Upper lobe of right lung (tissue), 1 donor: ENCODE measurements at regions not wholly inside any gene's neighbourhood (a gene's known extent, or its start where the extent isn't known, plus 50 kb on each side); places are given as distances from the start of the nearest gene placed in this dataset.

Source experiments
- ATAC-seq: fragments of 200-7000 bp; cut with Tn5 transposase; one replicate; pipeline ENCODE4 v1.9.1; 2020; ENCODE audit warnings: mild to moderate bottlenecking, moderate library complexity
- DNase-seq: peaks from one replicate; pipeline ENCODE4 v3.0.0-alpha.2; 2020
- H3K27ac ChIP-seq: fragments of 200-600 bp; one replicate; pipeline ENCODE4 v1.8.0; 2022
- H3K27me3 ChIP-seq: fragments of 200-600 bp; one replicate; pipeline ENCODE4 v1.8.0; 2022; ENCODE audit warnings: mild to moderate bottlenecking
- H3K36me3 ChIP-seq: fragments of 200-600 bp; one replicate; pipeline ENCODE4 v1.8.0; 2022
- H3K4me1 ChIP-seq: fragments of 200-600 bp; one replicate; pipeline ENCODE4 v1.8.0; 2022
- H3K4me3 ChIP-seq: fragments of 200-600 bp; one replicate; pipeline ENCODE4 v1.8.0; 2022; ENCODE audit warnings: mild to moderate bottlenecking
- H3K9me3 ChIP-seq: fragments of 200-600 bp; one replicate; pipeline ENCODE4 v1.8.0; 2022
- CTCF ChIP-seq: fragments of 200-600 bp; IDR thresholded peaks from one replicate; pipeline ENCODE4 v1.8.0; 2022; ENCODE audit warnings: antibody characterized with exemption
- intact Hi-C: fragments of 100-400 bp; cut with DNase I; formaldehyde crosslinking; loops from one replicate; pipeline ENCODE4 v1.11.0; 2022
- donor health status: DM: no; HTN: yes; CAD: no; lungs with severe emphysema.

- no peak for DNase-seq
- no peak for ATAC-seq
- no peaks in the 10 kb centered on the region for H3K4me1 ChIP-seq
- intact Hi-C loops = no loop called here
- H3K36me3 ChIP-seq = no peaks in the 10 kb centered on the region
- no peak overlapping the region for H3K4me3 ChIP-seq
- TF ChIP-seq CTCF = no peak
- no peaks in the 10 kb centered on the region for H3K27me3 ChIP-seq
- no peak overlapping the region for H3K27ac ChIP-seq
- no peaks in the 10 kb centered on the region for H3K9me3 ChIP-seq
Observed at GRCh38 chr14:56870336-56870735, 60.1 kb upstream of the OTX2 start.

- H3K36me3 ChIP-seq = no peaks in the 10 kb centered on the region
- no peaks in the 10 kb centered on the region for H3K9me3 ChIP-seq
- no peak for TF ChIP-seq CTCF
- H3K27ac ChIP-seq = no peak overlapping the region
- no peaks in the 10 kb centered on the region for H3K4me1 ChIP-seq
- no peak for DNase-seq
- H3K27me3 ChIP-seq = no peaks in the 10 kb centered on the region
- intact Hi-C loops = no loop called here
- no peak overlapping the region for H3K4me3 ChIP-seq
- ATAC-seq = no peak
Observed at GRCh38 chr14:56868660-56869059, 58.4 kb upstream of the OTX2 start.

GRCh38 chr14:56862836-56863235, 52.6 kb upstream of the OTX2 start:
- DNase-seq (no peak), ATAC-seq (no peak)
- H3K27ac ChIP-seq = no peak overlapping the region
- intact Hi-C loops = no loop called here
- TF ChIP-seq CTCF = no peak
- peaks cover 9% of the 10 kb centered on the region for H3K27me3 ChIP-seq
- H3K4me1 ChIP-seq = no peaks in the 10 kb centered on the region
- H3K4me3 ChIP-seq = no peak overlapping the region
- no peaks in the 10 kb centered on the region for H3K9me3 ChIP-seq
- H3K36me3 ChIP-seq = no peaks in the 10 kb centered on the region

- peaks cover 14% of the 10 kb centered on the region for H3K27me3 ChIP-seq
- no peaks in the 10 kb centered on the region for H3K4me1 ChIP-seq
- H3K36me3 ChIP-seq = no peaks in the 10 kb centered on the region
- no peak for TF ChIP-seq CTCF
- H3K9me3 ChIP-seq = no peaks in the 10 kb centered on the region
- intact Hi-C loops = no loop called here
- no peak overlapping the region for H3K27ac ChIP-seq
- ATAC-seq = no peak
- no peak for DNase-seq
- H3K4me3 ChIP-seq = no peak overlapping the region
Observed at GRCh38 chr14:56860441-56860840, 50.2 kb upstream of the OTX2 start.
